H9 (cell line): ENCODE measurements at regions not wholly inside any gene's neighbourhood (a gene's known extent, or its start where the extent isn't known, plus 50 kb on each side); places are given as distances from the start of the nearest gene placed in this dataset.

ENCODE experiments used
- DNase-seq: peaks from one replicate; pipeline ENCODE4 v3.0.0-alpha.2; 2017
- H2AFZ ChIP-seq: one replicate; pipeline ENCODE4 v1.6.1; 2013; ENCODE audit warnings: mild to moderate bottlenecking, low read length, control low read depth, moderate library complexity
- H2AK5ac ChIP-seq: 2 replicates; pipeline ENCODE4 v1.6.1; 2013; ENCODE audit warnings: low read length, control low read depth, mixed read lengths; ENCODE audit not compliant: insufficient read length
- H2BK120ac ChIP-seq: one replicate; pipeline ENCODE4 v1.6.1; 2013; ENCODE audit warnings: low read depth, mild to moderate bottlenecking, low read length, control low read depth, inconsistent platforms; ENCODE audit not compliant: poor library complexity, severe bottlenecking
- H2BK12ac ChIP-seq: 2 replicates; pipeline ENCODE4 v1.6.1; 2013; ENCODE audit warnings: low read length, control low read depth, mixed read lengths, low read depth; ENCODE audit not compliant: insufficient read length
- H2BK15ac ChIP-seq: 2 replicates; pipeline ENCODE4 v1.6.1; 2013; ENCODE audit warnings: low read depth, low read length, control low read depth
- H2BK20ac ChIP-seq: one replicate; pipeline ENCODE4 v1.6.1; 2013; ENCODE audit warnings: low read depth, mild to moderate bottlenecking, low read length, control low read depth, inconsistent platforms; ENCODE audit not compliant: poor library complexity, severe bottlenecking
- H2BK5ac ChIP-seq: 2 replicates; pipeline ENCODE4 v1.6.1; 2013; ENCODE audit warnings: low read length, control low read depth, mixed read lengths; ENCODE audit not compliant: insufficient read length
- H3K14ac ChIP-seq: 2 replicates; pipeline ENCODE4 v1.6.1; 2013; ENCODE audit warnings: low read length, control low read depth; ENCODE audit not compliant: insufficient read depth
- H3K18ac ChIP-seq: 2 replicates; pipeline ENCODE4 v1.6.1; 2013; ENCODE audit warnings: low read depth, mild to moderate bottlenecking, mixed read lengths, low read length, control low read depth; ENCODE audit not compliant: insufficient read length
- H3K23ac ChIP-seq: 2 replicates; pipeline ENCODE4 v1.6.1; 2013; ENCODE audit warnings: low read length, control low read depth, mixed read lengths, low read depth; ENCODE audit not compliant: insufficient read length
- H3K23me2 ChIP-seq: 2 replicates; pipeline ENCODE4 v1.6.1; 2013; ENCODE audit warnings: low read depth, mild to moderate bottlenecking, mixed read lengths, low read length, control low read depth; ENCODE audit not compliant: insufficient read length, poor library complexity, severe bottlenecking
- H3K27ac ChIP-seq: 2 replicates; pipeline ENCODE4 v1.5.1; 2013; ENCODE audit warnings: low read length, control low read depth, mixed read lengths, low read depth; ENCODE audit not compliant: insufficient read length
- H3K27me3 ChIP-seq: 2 replicates; pipeline ENCODE4 v1.6.1; 2013; ENCODE audit warnings: low read length, control low read depth, inconsistent platforms; ENCODE audit not compliant: insufficient read depth
- H3K4ac ChIP-seq: 2 replicates; pipeline ENCODE4 v1.6.1; 2013; ENCODE audit warnings: low read depth, mild to moderate bottlenecking, control low read depth, inconsistent platforms, low read length, moderate library complexity
- H3K4me1 ChIP-seq: 2 replicates; pipeline ENCODE4 v1.6.1; 2013; ENCODE audit warnings: low read length, control low read depth, inconsistent platforms; ENCODE audit not compliant: insufficient read depth
- H3K4me2 ChIP-seq: 2 replicates; pipeline ENCODE4 v1.6.1; 2013; ENCODE audit warnings: low read length, control low read depth, mixed read lengths; ENCODE audit not compliant: insufficient read length, insufficient read depth
- H3K56ac ChIP-seq: 2 replicates; pipeline ENCODE4 v1.6.1; 2013; ENCODE audit warnings: low read depth, mild to moderate bottlenecking, mixed read lengths, low read length, control low read depth; ENCODE audit not compliant: insufficient read length
- H3K79me1 ChIP-seq: 2 replicates; pipeline ENCODE4 v1.6.1; 2013; ENCODE audit warnings: low read depth, mild to moderate bottlenecking, moderate library complexity, low read length, control low read depth, inconsistent platforms; ENCODE audit not compliant: insufficient read depth, poor library complexity, severe bottlenecking
- H3K79me2 ChIP-seq: 2 replicates; pipeline ENCODE4 v1.6.1; 2013; ENCODE audit warnings: low read length, control low read depth, inconsistent platforms; ENCODE audit not compliant: insufficient read depth
- H3K9ac ChIP-seq: 2 replicates; pipeline ENCODE4 v1.6.1; 2013; ENCODE audit warnings: low read length, control low read depth, mixed read lengths; ENCODE audit not compliant: insufficient read length; ENCODE audit errors: extremely low read depth
- H3K9me3 ChIP-seq: one replicate; pipeline ENCODE4 v1.6.1; 2013; ENCODE audit warnings: low read depth, low read length, inconsistent platforms; ENCODE audit not compliant: control insufficient read depth
- H3T11ph ChIP-seq: one replicate; pipeline ENCODE4 v1.6.1; 2013; ENCODE audit warnings: mild to moderate bottlenecking, low read length, control low read depth, inconsistent platforms
- H4K20me1 ChIP-seq: one replicate; pipeline ENCODE4 v1.6.1; 2013; ENCODE audit not compliant: control insufficient read depth, insufficient read length, insufficient read depth
- H4K5ac ChIP-seq: 2 replicates; pipeline ENCODE4 v1.6.1; 2013; ENCODE audit warnings: low read depth, mild to moderate bottlenecking, mixed read lengths, low read length, control low read depth; ENCODE audit not compliant: insufficient read length
- H4K8ac ChIP-seq: replicated peaks from 2 replicates; pipeline ENCODE4 v1.6.1; 2013; ENCODE audit warnings: low read length, control low read depth, mixed read lengths, low read depth; ENCODE audit not compliant: insufficient read length
- H4K91ac ChIP-seq: 2 replicates; pipeline ENCODE4 v1.6.1; 2013; ENCODE audit warnings: low read depth, mild to moderate bottlenecking, moderate library complexity, mixed read lengths, low read length, control low read depth; ENCODE audit not compliant: insufficient read length
- H3K27ac Mint-ChIP-seq, 3 experiments: 2 replicates in 2 of 3; 3 replicates in 1 of 3; pipeline ENCODE4 v1.8.0; 2020 to 2021; ENCODE audit warnings: mixed read lengths in 3 of 3, mild to moderate bottlenecking in 1 of 3, moderate library complexity in 1 of 3
- H3K27me3 Mint-ChIP-seq: 2 replicates; pipeline ENCODE4 v1.8.0; 2021; ENCODE audit warnings: low read depth, mild to moderate bottlenecking, moderate library complexity, mixed read lengths
- H3K36me3 Mint-ChIP-seq, 3 experiments: 2 replicates in 2 of 3; 3 replicates in 1 of 3; pipeline ENCODE4 v1.8.0; 2020 to 2021; ENCODE audit warnings: low read depth in 3 of 3, mixed read lengths in 3 of 3; ENCODE audit not compliant: insufficient read depth in 1 of 3
- H3K4me1 Mint-ChIP-seq, 2 experiments: 2 replicates each; pipeline ENCODE4 v1.8.0; 2020; ENCODE audit warnings: mixed read lengths in 2 of 2
- H3K4me3 Mint-ChIP-seq, 2 experiments: 2 replicates in 1 of 2; 3 replicates in 1 of 2; pipeline ENCODE4 v1.8.0; 2020 to 2021; ENCODE audit warnings: mild to moderate bottlenecking in 2 of 2, mixed read lengths in 2 of 2, moderate library complexity in 1 of 2
- H3K9me3 Mint-ChIP-seq, 2 experiments: 2 replicates in 1 of 2; 3 replicates in 1 of 2; pipeline ENCODE4 v1.8.0; 2020; ENCODE audit warnings: mild to moderate bottlenecking in 2 of 2, mixed read lengths in 2 of 2, moderate library complexity in 1 of 2
- WGBS: extraction: QIAGEN DNeasy Blood & Tissue Kit; methylation state at CpG from one replicate; pipeline ENCODE4 v1.1.7; 2013; ENCODE audit warnings: missing lambda C conversion rate, low lambda C conversion rate, mixed read lengths; ENCODE audit not compliant: insufficient read length; ENCODE audit errors: extremely low coverage; 5-methylcytosine and 5-hydroxymethylcytosine counted together
- TF ChIP-seq, protein P1 (sequence below): fragments of 200-600 bp; sonication (generic); conservative IDR thresholded peaks from 3 replicates; pipeline ENCODE4 v1.8.0; 2021; ENCODE audit warnings: antibody characterized with exemption, mild to moderate bottlenecking

DNA sequence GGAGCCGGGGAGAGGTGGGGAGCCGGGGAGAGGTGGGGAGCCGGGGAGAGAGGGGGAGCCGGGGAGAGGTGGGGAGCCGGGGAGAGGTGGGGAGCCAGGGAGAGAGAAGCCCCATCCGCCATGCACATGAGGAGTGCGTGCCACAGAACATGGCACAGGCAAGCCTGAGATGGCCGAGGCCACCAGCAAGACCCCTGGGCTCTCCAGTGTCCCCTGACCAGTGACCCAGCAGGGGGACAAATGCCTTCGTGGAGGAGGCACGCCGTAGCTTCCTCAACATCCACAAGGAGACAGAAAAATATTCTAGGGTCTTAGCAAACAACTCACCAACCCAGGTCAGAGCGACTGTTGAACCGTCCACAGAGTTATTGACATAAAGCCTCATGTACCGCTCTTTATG, 618.8 kb downstream of the TBC1D22A start:
- TF ChIP-seq, protein P1, sequence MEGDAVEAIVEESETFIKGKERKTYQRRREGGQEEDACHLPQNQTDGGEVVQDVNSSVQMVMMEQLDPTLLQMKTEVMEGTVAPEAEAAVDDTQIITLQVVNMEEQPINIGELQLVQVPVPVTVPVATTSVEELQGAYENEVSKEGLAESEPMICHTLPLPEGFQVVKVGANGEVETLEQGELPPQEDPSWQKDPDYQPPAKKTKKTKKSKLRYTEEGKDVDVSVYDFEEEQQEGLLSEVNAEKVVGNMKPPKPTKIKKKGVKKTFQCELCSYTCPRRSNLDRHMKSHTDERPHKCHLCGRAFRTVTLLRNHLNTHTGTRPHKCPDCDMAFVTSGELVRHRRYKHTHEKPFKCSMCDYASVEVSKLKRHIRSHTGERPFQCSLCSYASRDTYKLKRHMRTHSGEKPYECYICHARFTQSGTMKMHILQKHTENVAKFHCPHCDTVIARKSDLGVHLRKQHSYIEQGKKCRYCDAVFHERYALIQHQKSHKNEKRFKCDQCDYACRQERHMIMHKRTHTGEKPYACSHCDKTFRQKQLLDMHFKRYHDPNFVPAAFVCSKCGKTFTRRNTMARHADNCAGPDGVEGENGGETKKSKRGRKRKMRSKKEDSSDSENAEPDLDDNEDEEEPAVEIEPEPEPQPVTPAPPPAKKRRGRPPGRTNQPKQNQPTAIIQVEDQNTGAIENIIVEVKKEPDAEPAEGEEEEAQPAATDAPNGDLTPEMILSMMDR = no peak
- no peak for DNase-seq
- no peak overlapping the region for H3T11ph ChIP-seq
- no peak overlapping the region for H2BK5ac ChIP-seq
- no peak overlapping the region for H4K5ac ChIP-seq
- Mint-ChIP-seq H3K9me3 (peaks cover 83 to 100% of the 10 kb centered on the region in 2 experiments), H3K36me3 (peaks cover 25 to 44% (median 25%) of the 10 kb centered on the region in 3 experiments), H3K27me3 (peaks cover 6% of the 10 kb centered on the region), H3K4me3 (no peak overlapping the region), H3K27ac (no peak overlapping the region), H3K4me1 (no peaks in the 10 kb centered on the region)
- no peak overlapping the region for H3K4ac ChIP-seq
- H2AFZ ChIP-seq = no peak overlapping the region
- no peaks in the 10 kb centered on the region for H3K79me1 ChIP-seq
- H3K56ac ChIP-seq = no peak overlapping the region
- H2BK12ac ChIP-seq = no peak overlapping the region
- no peak overlapping the region for H3K18ac ChIP-seq
- no peak overlapping the region for H2BK15ac ChIP-seq
- H3K27me3 ChIP-seq = no peaks in the 10 kb centered on the region
- no peak overlapping the region for H3K4me2 ChIP-seq
- H4K8ac ChIP-seq = no peak overlapping the region
- no peaks in the 10 kb centered on the region for H3K4me1 ChIP-seq
- no peak overlapping the region for H3K27ac ChIP-seq
- no peaks in the 10 kb centered on the region for H3K23me2 ChIP-seq
- no peaks in the 10 kb centered on the region for H3K79me2 ChIP-seq
- no peak overlapping the region for H2BK20ac ChIP-seq
- WGBS = no CpG with 5 or more reads among the region's 14 CpGs
- H3K9ac ChIP-seq = no peak overlapping the region
- no peaks in the 10 kb centered on the region for H4K20me1 ChIP-seq
- H2AK5ac ChIP-seq = no peak overlapping the region
- no peak overlapping the region for H2BK120ac ChIP-seq
- no peak overlapping the region for H3K23ac ChIP-seq
- H4K91ac ChIP-seq = no peak overlapping the region
- peaks cover 84% of the 10 kb centered on the region for H3K9me3 ChIP-seq
- H3K14ac ChIP-seq = no peak overlapping the region
